ENCODE measurements at regions not wholly inside any gene's neighbourhood (a gene's known extent, or its start where the extent isn't known, plus 50 kb on each side); places are given as distances from the start of the nearest gene placed in this dataset.

- TF ChIP-seq SUZ12 (IDR thresholded peaks at IDR 0.05; ENCODE audit: extremely low read depth, insufficient read depth, insufficient read length) (no peak), YY1 (IDR thresholded peaks at IDR 0.05; ENCODE audit: insufficient read depth, insufficient read length) (no peak)
Observed at GRCh38 chr6:145375502-145375901, 359.8 kb downstream of the EPM2A start.

All from NT2/D1 (cell line).